CD8-positive, alpha-beta memory T cell (primary cell): ENCODE measurements at regions not wholly inside any gene's neighbourhood (a gene's known extent, or its start where the extent isn't known, plus 50 kb on each side); places are given as distances from the start of the nearest gene placed in this dataset.
"Not testable (repeated sequence)": the region's sequence is repeated elsewhere in the genome, so short reads cannot be mapped to it uniquely, and the experiment has no call there.

Experiments
- CTCF ChIA-PET: fragments of 350-600 bp; sonication (Branson Sonifier 250); formaldehyde crosslinking; loops from one replicate; lab custom pipeline; 2021; ENCODE audit warnings: antibody characterized with exemption; lab: Charles Lee
- POLR2A ChIA-PET: fragments of 350-600 bp; sonication (Branson Sonifier 250); formaldehyde crosslinking; loops from one replicate; lab custom pipeline; 2021; ENCODE audit warnings: antibody characterized with exemption; lab: Charles Lee
- DNase-seq, 5 donors: peaks; one replicate each; pipeline versions ENCODE4 v3.0.0 to v3.0.0-alpha.2; 2020 to 2022; ENCODE audit warnings: mixed read lengths in 1 of 5
- H3K27ac ChIP-seq: one replicate; pipeline ENCODE4 v1.7.0; 2013; ENCODE audit warnings: low read depth, mild to moderate bottlenecking, low read length, moderate library complexity
- H3K27me3 ChIP-seq: 2 replicates; pipeline ENCODE4 v1.7.0; 2013; ENCODE audit warnings: low read length, mild to moderate bottlenecking; ENCODE audit not compliant: insufficient read depth, poor library complexity, severe bottlenecking
- H3K36me3 ChIP-seq: 2 replicates; pipeline ENCODE4 v1.7.0; 2013; ENCODE audit warnings: mild to moderate bottlenecking, low read length, moderate library complexity; ENCODE audit not compliant: insufficient read depth
- H3K4me1 ChIP-seq: 2 replicates; pipeline ENCODE4 v1.7.0; 2013; ENCODE audit warnings: mild to moderate bottlenecking, low read length, moderate library complexity; ENCODE audit not compliant: insufficient read depth
- H3K4me3 ChIP-seq: 2 replicates; pipeline ENCODE4 v1.7.0; 2013; ENCODE audit warnings: mild to moderate bottlenecking, low read length
- H3K9me3 ChIP-seq: 2 replicates; pipeline ENCODE4 v1.7.0; 2013; ENCODE audit warnings: mild to moderate bottlenecking, low read length
- H3K27ac Mint-ChIP-seq, 8 donors: one replicate each; pipeline ENCODE4 v1.8.0; 2020 to 2021; ENCODE audit warnings: mixed read lengths in 8 of 8, mild to moderate bottlenecking in 6 of 8, inconsistent platforms in 3 of 8, moderate library complexity in 3 of 8
- H3K27me3 Mint-ChIP-seq, 2 donors: one replicate each; pipeline ENCODE4 v1.8.0; 2020 to 2021; ENCODE audit warnings: mixed read lengths in 2 of 2, mild to moderate bottlenecking in 1 of 2, moderate library complexity in 1 of 2
- H3K36me3 Mint-ChIP-seq, 3 donors: one replicate each; pipeline ENCODE4 v1.8.0; 2020 to 2021; ENCODE audit warnings: mixed read lengths in 3 of 3, inconsistent platforms in 1 of 3, mild to moderate bottlenecking in 1 of 3
- H3K4me1 Mint-ChIP-seq, 3 donors: one replicate each; pipeline ENCODE4 v1.8.0; 2020 to 2021; ENCODE audit warnings: mixed read lengths in 3 of 3, inconsistent platforms in 1 of 3, mild to moderate bottlenecking in 1 of 3
- H3K4me3 Mint-ChIP-seq, 7 donors: one replicate each; pipeline ENCODE4 v1.8.0; 2020 to 2021; ENCODE audit warnings: mixed read lengths in 7 of 7, mild to moderate bottlenecking in 6 of 7, moderate library complexity in 4 of 7, inconsistent platforms in 2 of 7
- H3K9me3 Mint-ChIP-seq, 5 donors: one replicate each; pipeline ENCODE4 v1.8.0; 2020 to 2022; ENCODE audit warnings: mixed read lengths in 5 of 5, mild to moderate bottlenecking in 3 of 5, moderate library complexity in 2 of 5, inconsistent platforms in 1 of 5

DNA sequence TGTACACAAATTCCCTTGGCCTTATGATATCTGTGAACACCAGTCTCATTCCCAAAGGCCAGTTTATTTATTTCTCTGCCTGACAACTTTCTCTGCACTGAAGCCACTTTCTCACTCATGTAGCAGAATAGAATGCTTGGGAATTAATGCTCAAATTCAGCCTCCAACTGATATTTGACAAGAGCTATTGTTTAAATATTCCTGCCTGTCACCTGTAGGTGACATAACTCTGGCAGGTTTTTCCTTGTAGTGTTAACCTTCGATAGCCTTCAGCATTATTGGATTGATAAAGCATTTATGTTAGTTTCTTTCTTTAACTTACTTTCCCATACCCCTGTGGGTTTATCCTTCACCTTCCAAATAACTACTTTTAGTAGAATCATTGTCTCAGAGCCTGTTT lies 1183.2 kb upstream of the ADGRB3 start:
- POLR2A ChIA-PET: no interaction called here
- H3K36me3 ChIP-seq: no peaks in the 10 kb centered on the region
- no peak for DNase-seq
- CTCF ChIA-PET: no interaction called here
- H3K9me3 ChIP-seq: no peaks in the 10 kb centered on the region
- no peaks in the 10 kb centered on the region for H3K27me3 ChIP-seq
- Mint-ChIP-seq H3K27ac (no peak overlapping the region), H3K27me3 (no peaks in the 10 kb centered on the region), H3K4me3 (no peak overlapping the region), H3K9me3 (peaks cover 2 to 15% (median 6%) of the 10 kb centered on the region in 5 donors), H3K36me3 (no peaks in the 10 kb centered on the region), H3K4me1 (no peaks in the 10 kb centered on the region)
- no peak overlapping the region for H3K27ac ChIP-seq
- no peaks in the 10 kb centered on the region for H3K4me1 ChIP-seq
- no peak overlapping the region for H3K4me3 ChIP-seq

DNA sequence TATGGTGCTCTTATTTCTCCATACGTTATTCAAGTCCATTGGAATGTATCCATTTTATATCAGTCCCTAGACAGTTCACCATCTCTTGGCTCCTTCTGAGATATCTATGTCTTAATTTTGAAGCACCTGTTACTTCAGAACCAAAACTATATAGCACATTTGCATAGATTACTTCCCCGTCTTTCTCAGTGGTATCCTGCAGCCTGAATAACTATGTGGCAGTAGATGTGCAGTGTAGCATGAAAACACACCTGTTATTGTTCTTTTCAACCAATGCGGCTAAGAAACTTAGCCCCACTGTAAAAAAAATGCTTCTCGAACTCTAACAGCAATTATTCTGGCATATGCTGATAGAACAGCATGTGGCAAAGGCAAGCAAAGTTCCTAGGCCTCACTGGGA lies 1184.4 kb upstream of the ADGRB3 start:
- no peak for DNase-seq
- Histone ChIP-seq H3K4me3 (no peak overlapping the region), H3K36me3 (no peaks in the 10 kb centered on the region), H3K9me3 (no peaks in the 10 kb centered on the region), H3K27me3 (no peaks in the 10 kb centered on the region), H3K4me1 (no peaks in the 10 kb centered on the region), H3K27ac (no peak overlapping the region)
- Mint-ChIP-seq H3K4me3 (no peak overlapping the region), H3K4me1 (no peaks in the 10 kb centered on the region), H3K36me3 (no peaks in the 10 kb centered on the region), H3K9me3 (peaks cover 0 to 15% (median 4%) of the 10 kb centered on the region in 5 donors), H3K27me3 (no peaks in the 10 kb centered on the region), H3K27ac (no peak overlapping the region)
- ChIA-PET POLR2A (no interaction called here), CTCF (no interaction called here)

DNA sequence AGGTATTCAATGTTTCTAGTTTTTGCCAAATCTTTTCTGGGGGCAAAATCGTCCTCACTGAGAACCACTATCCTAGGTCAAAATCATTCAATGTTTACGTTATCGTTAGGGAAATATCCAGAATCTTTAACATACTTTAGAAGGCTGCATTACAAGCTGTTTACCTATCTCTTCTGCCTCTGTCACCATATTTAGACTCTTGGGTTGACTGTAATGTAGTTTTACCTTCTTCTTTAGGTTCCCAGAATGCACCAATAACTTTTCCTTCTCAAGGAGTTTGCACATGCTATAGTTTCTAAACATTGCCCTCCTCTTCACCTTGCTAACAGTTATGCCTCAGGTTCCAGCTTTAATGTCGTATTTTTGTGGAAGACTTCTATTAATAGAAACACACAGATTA lies 1185.5 kb upstream of the ADGRB3 start:
- Histone ChIP-seq H3K9me3 (no peaks in the 10 kb centered on the region), H3K4me3 (no peak overlapping the region), H3K4me1 (no peaks in the 10 kb centered on the region), H3K27ac (no peak overlapping the region), H3K36me3 (no peaks in the 10 kb centered on the region), H3K27me3 (no peaks in the 10 kb centered on the region)
- Mint-ChIP-seq H3K4me3 (no peak overlapping the region), H3K4me1 (no peaks in the 10 kb centered on the region), H3K9me3 (peaks cover 0 to 13% (median 4%) of the 10 kb centered on the region in 5 donors), H3K36me3 (no peaks in the 10 kb centered on the region), H3K27me3 (no peaks in the 10 kb centered on the region), H3K27ac (no peak overlapping the region)
- DNase-seq: no peak
- CTCF ChIA-PET: no interaction called here
- POLR2A ChIA-PET: no interaction called here

DNA sequence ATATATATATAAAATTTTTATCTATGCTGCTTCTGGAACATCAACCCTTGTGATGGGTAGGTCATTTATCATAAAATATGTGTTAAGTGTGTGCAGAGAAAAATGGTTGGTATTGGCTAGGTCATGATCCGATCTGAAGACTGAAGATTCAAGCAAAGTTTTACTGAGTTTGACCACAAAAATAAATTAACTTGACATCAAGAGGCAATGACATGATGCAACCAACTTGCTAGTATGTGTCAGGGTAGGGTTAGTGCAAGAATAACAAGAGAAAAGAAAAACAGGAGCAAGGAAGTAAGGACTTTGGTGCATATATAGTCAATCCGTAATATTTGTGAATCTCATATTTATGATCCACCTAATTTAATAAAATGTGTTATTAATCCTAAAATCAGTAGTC lies 1202.0 kb upstream of the ADGRB3 start:
- Histone ChIP-seq H3K4me1 (no peaks in the 10 kb centered on the region), H3K9me3 (no peaks in the 10 kb centered on the region), H3K27me3 (no peaks in the 10 kb centered on the region), H3K36me3 (no peaks in the 10 kb centered on the region), H3K4me3 (no peak overlapping the region), H3K27ac (no peak overlapping the region)
- Mint-ChIP-seq H3K4me3 (no peak overlapping the region), H3K27me3 (no peaks in the 10 kb centered on the region), H3K9me3 (peaks cover 0 to 24% (median 2%) of the 10 kb centered on the region in 5 donors), H3K4me1 (no peaks in the 10 kb centered on the region), H3K27ac (no peak overlapping the region), H3K36me3 (no peaks in the 10 kb centered on the region)
- CTCF ChIA-PET: no interaction called here
- no peak for DNase-seq
- POLR2A ChIA-PET: no interaction called here

DNA sequence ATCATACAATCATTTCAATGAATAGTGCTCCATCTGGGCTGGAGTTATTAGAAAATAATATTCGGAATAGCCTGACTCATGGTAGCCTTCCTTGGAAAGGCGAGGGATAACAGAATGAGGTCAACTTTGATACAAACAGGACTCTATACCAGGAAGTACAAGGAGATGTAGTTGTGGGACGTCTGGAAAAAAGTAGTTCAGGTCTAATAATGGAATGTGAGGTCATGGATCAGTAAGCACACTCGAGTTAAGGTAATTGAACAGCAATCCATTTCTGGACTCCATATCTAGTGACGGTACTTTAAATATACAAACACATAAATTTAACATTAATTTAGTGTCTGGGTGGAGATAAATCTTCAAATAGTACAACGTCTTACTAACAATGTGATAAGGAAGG lies 1204.0 kb upstream of the ADGRB3 start:
- POLR2A ChIA-PET: no interaction called here
- no peaks in the 10 kb centered on the region for H3K27me3 ChIP-seq
- H3K4me3 ChIP-seq: no peak overlapping the region
- no peak overlapping the region for H3K4me3 Mint-ChIP-seq
- no peaks in the 10 kb centered on the region for H3K27me3 Mint-ChIP-seq
- CTCF ChIA-PET: no interaction called here
- no peaks in the 10 kb centered on the region for H3K36me3 ChIP-seq
- H3K9me3 Mint-ChIP-seq: peaks cover 0 to 12% (median 7%) of the 10 kb centered on the region in 5 donors
- no peak overlapping the region for H3K27ac ChIP-seq
- H3K9me3 ChIP-seq: no peaks in the 10 kb centered on the region
- no peaks in the 10 kb centered on the region for H3K36me3 Mint-ChIP-seq
- H3K4me1 ChIP-seq: no peaks in the 10 kb centered on the region
- DNase-seq: no peak
- H3K27ac Mint-ChIP-seq: no peak overlapping the region
- no peaks in the 10 kb centered on the region for H3K4me1 Mint-ChIP-seq

DNA sequence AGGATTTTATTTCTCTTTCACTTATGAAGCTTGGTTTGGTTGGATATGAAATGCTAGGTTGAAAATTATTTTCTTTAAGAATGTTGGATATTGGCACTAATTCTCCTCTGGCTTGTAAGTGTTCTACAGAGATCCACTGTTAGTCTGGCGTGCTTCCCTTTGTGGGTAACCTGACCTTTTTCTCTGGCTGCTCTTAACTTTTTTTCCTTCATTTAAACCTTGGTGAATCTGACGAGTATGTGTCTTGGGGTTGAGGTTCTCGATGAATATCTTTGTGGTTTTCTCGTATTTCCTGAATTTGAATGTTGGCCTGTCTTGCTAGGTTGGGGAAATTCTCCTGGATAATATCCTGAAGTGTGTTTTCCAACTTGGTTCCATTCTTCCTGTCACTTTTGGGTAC lies 1208.4 kb upstream of the ADGRB3 start:
- H3K4me3 ChIP-seq, CTCF ChIA-PET: not testable (repeated sequence)

DNA sequence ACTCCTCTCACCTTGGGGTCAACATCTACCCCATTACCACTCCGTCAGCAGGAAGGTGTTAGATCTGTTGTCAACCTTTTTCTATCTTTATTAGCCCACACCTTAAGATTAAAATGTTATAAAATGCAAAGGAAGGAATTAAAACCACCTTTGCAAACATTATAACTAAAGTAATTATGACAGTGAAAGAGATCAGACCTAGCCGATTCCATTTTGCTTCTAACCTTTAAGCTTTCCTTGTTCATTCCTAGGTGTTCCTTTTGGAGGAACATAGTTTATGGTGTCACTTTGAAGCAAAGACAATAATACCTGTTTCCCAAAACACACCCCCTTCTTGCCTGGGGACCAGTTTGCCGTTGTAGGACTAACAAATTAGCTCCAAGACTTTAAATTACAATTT lies 1223.0 kb upstream of the ADGRB3 start:
- H3K4me3 ChIP-seq: no peak overlapping the region
- H3K27ac ChIP-seq: no peak overlapping the region
- H3K4me3 Mint-ChIP-seq: no peak overlapping the region
- no peaks in the 10 kb centered on the region for H3K9me3 ChIP-seq
- H3K4me1 Mint-ChIP-seq: no peaks in the 10 kb centered on the region
- CTCF ChIA-PET: no interaction called here
- no peaks in the 10 kb centered on the region for H3K4me1 ChIP-seq
- no peaks in the 10 kb centered on the region for H3K27me3 Mint-ChIP-seq
- H3K9me3 Mint-ChIP-seq: peaks cover 4 to 19% (median 8%) of the 10 kb centered on the region in 5 donors
- H3K27me3 ChIP-seq: no peaks in the 10 kb centered on the region
- no peak overlapping the region for H3K27ac Mint-ChIP-seq
- no peaks in the 10 kb centered on the region for H3K36me3 Mint-ChIP-seq
- H3K36me3 ChIP-seq: no peaks in the 10 kb centered on the region
- DNase-seq: no peak
- POLR2A ChIA-PET: interaction anchor here (0.7 kb wide), 1 partner anchor 1911 kb away, joined by 3 read pairs; no protein-coding TSS in a partner anchor

More for the DNA sequence above, 1208.4 kb upstream of the ADGRB3 start:
- H3K4me3 Mint-ChIP-seq, H3K27me3 Mint-ChIP-seq, H3K36me3 Mint-ChIP-seq, DNase-seq, POLR2A ChIA-PET, H3K27ac Mint-ChIP-seq, H3K9me3 ChIP-seq, H3K27ac ChIP-seq, H3K27me3 ChIP-seq, H3K36me3 ChIP-seq, H3K4me1 ChIP-seq, H3K4me1 Mint-ChIP-seq: not testable (repeated sequence)
- H3K9me3 Mint-ChIP-seq: peaks cover 6 to 25% (median 10%) of the 10 kb centered on the region in 5 donors

DNA sequence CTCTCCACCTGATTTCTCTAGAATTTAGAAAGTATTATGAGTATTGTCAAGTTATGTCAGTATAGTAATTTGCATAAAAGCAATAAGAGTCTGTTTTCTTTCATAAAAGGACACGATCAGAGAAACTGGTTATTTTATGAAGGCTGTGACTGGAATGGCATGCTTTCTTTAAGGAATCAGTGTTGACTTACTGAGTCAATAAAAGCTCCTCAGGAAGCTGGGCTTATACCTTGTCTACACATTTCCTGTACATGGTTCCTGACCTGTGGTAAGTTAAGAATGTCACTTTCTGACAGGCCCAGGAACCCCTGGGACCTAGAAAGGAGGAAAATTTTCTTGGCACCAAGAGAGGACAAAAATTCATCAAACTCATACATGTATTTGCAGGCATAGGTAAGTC lies 1224.0 kb upstream of the ADGRB3 start:
- H3K4me1 Mint-ChIP-seq: no peaks in the 10 kb centered on the region
- peaks cover 6 to 18% (median 10%) of the 10 kb centered on the region in 5 donors for H3K9me3 Mint-ChIP-seq
- no peaks in the 10 kb centered on the region for H3K4me1 ChIP-seq
- H3K36me3 ChIP-seq: no peaks in the 10 kb centered on the region
- CTCF ChIA-PET: no interaction called here
- H3K36me3 Mint-ChIP-seq: no peaks in the 10 kb centered on the region
- no peaks in the 10 kb centered on the region for H3K27me3 Mint-ChIP-seq
- H3K27ac ChIP-seq: no peak overlapping the region
- no peak for DNase-seq
- POLR2A ChIA-PET: no interaction called here
- H3K27me3 ChIP-seq: no peaks in the 10 kb centered on the region
- no peak overlapping the region for H3K4me3 ChIP-seq
- H3K4me3 Mint-ChIP-seq: no peak overlapping the region
- no peaks in the 10 kb centered on the region for H3K9me3 ChIP-seq
- no peak overlapping the region for H3K27ac Mint-ChIP-seq

DNA sequence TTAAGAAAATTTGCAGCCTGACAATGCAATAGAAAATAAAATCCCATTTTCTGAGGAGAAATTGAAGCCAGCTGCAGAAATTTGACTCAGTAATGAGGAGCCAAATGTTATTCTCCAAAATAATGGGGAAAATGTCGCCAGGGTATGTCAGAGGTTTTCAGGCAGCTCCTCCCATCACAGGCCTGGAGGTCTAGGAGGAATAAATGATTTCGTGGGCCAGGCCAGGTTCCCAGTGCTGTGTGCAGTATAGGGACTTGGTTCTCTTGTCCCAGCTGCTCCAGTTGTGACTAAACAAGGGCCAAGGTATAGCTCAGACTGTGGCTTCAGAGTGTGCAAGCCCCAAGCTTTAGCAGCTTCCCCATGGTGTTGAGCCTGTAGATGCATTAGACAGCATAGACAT lies 1240.8 kb upstream of the ADGRB3 start:
- no peak overlapping the region for H3K4me3 ChIP-seq
- Mint-ChIP-seq H3K4me3 (no peak overlapping the region), H3K4me1 (no peaks in the 10 kb centered on the region), H3K9me3 (peaks cover 2 to 10% (median 6%) of the 10 kb centered on the region in 5 donors), H3K36me3 (no peaks in the 10 kb centered on the region), H3K27me3 (no peaks in the 10 kb centered on the region), H3K27ac (no peak overlapping the region)
- H3K36me3 ChIP-seq: no peaks in the 10 kb centered on the region
- DNase-seq: no peak
- CTCF ChIA-PET: no interaction called here
- POLR2A ChIA-PET: no interaction called here
- H3K9me3 ChIP-seq: no peaks in the 10 kb centered on the region
- no peaks in the 10 kb centered on the region for H3K27me3 ChIP-seq
- H3K4me1 ChIP-seq: no peaks in the 10 kb centered on the region
- H3K27ac ChIP-seq: no peak overlapping the region
